ENCODE measurements at regions not wholly inside any gene's neighbourhood (a gene's known extent, or its start where the extent isn't known, plus 50 kb on each side); places are given as distances from the start of the nearest gene placed in this dataset.

DNA sequence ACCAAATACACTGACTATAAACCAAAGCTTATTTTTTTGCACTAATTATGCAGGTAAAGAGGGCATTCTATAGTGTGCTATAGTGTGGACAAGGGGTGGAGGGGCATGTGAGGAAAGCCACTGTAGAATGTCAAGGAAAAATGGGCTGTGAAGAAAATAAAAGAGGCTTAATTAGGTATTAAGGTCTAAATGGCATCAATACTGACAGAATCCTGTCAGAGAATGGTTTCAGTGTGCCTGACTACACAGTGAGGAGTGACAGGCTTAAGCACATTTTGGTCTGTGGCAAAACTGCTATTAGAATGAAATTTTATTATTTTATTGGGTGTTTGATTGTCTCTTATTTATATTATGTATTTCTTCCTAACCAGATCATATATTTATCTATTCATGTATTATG, 787.6 kb upstream of the CELF4 start:
- no peak overlapping the region for H2AK5ac ChIP-seq (ENCODE audit: low read depth, low read length)
- H3K9ac ChIP-seq (replicated peaks in 1 of 4; ENCODE audit: extremely low read depth in 1 of 4, low read depth in 3 of 4, low read length in 3 of 4), result no peak overlapping the region
- no peak overlapping the region for H2BK20ac ChIP-seq (ENCODE audit: low read length)
- no peak overlapping the region for H3K23ac ChIP-seq (ENCODE audit: insufficient read length)
- no peak overlapping the region for H3K18ac ChIP-seq (ENCODE audit: extremely low read depth, low read length)
- H2BK5ac ChIP-seq (ENCODE audit: low read depth, low read length), result no peak overlapping the region
- H3K4me3 ChIP-seq (ENCODE audit: extremely low read depth in 1 of 4, insufficient read depth in 2 of 4, low read depth in 3 of 4, low read length in 4 of 4), result no peak overlapping the region
- FAIRE-seq (no peak), DNase-seq (ENCODE audit: low read depth in 1 of 2, low spot score in 2 of 2) (no peak)
- H2BK12ac ChIP-seq (ENCODE audit: low read depth, low read length), result no peak overlapping the region
- no peak overlapping the region for H3K4me2 ChIP-seq (ENCODE audit: insufficient read depth in 1 of 2, low read depth in 2 of 2, low read length in 2 of 2)
- H3K79me1 ChIP-seq (ENCODE audit: low read depth, low read length), result no peaks in the 10 kb centered on the region
- no peaks in the 10 kb centered on the region for H3K4me1 ChIP-seq (replicated peaks in 1 of 4; ENCODE audit: control insufficient read depth in 3 of 4, insufficient read depth in 4 of 4, low read length in 3 of 4)
- H3K9me3 ChIP-seq (ENCODE audit: insufficient read depth in 2 of 2, low read depth in 1 of 2, low read length in 1 of 2), result no peaks in the 10 kb centered on the region
- ChIA-PET CTCF (ENCODE audit: partially characterized antibody) (no interaction called here), POLR2A (ENCODE audit: partially characterized antibody) (no interaction called here)
- H4K8ac ChIP-seq (ENCODE audit: extremely low read depth, insufficient read depth, low read length), result no peak overlapping the region
- no peak overlapping the region for H4K5ac ChIP-seq (ENCODE audit: insufficient read length, low read depth, low read length)
- no peak overlapping the region for H3K27ac ChIP-seq (ENCODE audit: low read depth, low read length)
- no peaks in the 10 kb centered on the region for H3K23me2 ChIP-seq (ENCODE audit: low read depth, low read length)
- no peak overlapping the region for H3K14ac ChIP-seq (ENCODE audit: insufficient read length)
- H2BK15ac ChIP-seq (ENCODE audit: low read length), result no peak overlapping the region
- no peaks in the 10 kb centered on the region for H3K36me3 ChIP-seq (ENCODE audit: control insufficient read depth in 2 of 4, insufficient read depth in 4 of 4, low read length in 3 of 4)
- no peaks in the 10 kb centered on the region for H3K79me2 ChIP-seq (ENCODE audit: control insufficient read depth in 1 of 2, insufficient read depth in 2 of 2, low read length in 2 of 2)
- H4K91ac ChIP-seq (replicated peaks; ENCODE audit: insufficient read length, low read length), result no peak overlapping the region
- H2BK120ac ChIP-seq (replicated peaks; ENCODE audit: low read depth, low read length), result no peak overlapping the region
- TF ChIP-seq SP1 (IDR thresholded peaks at IDR 0.05; ENCODE audit: low read depth, low read length) (no peak), MAFK (IDR thresholded peaks at IDR 0.05; ENCODE audit: low read depth, low read length) (no peak), ZNF274 (IDR thresholded peaks at IDR 0.05; ENCODE audit: borderline replicate concordance, extremely low read depth, low read length) (no peak), TBP (IDR thresholded peaks at IDR 0.05; ENCODE audit: low read depth, low read length) (no peak), CHD1 (IDR thresholded peaks at IDR 0.05; ENCODE audit: low read depth, low read length) (no peak), GABPA (IDR thresholded peaks at IDR 0.05; ENCODE audit: borderline replicate concordance, insufficient read depth, low read length) (no peak), NANOG (IDR thresholded peaks at IDR 0.05; ENCODE audit: insufficient read depth, low read depth, low read length, poor library complexity, severe bottlenecking) (no peak), TAF1 (IDR thresholded peaks at IDR 0.05; ENCODE audit: low read depth, low read length) (no peak), TEAD4 (IDR thresholded peaks at IDR 0.05; ENCODE audit: low read depth, low read length) (no peak), USF2 (IDR thresholded peaks at IDR 0.05; ENCODE audit: low read length) (no peak), KDM4A (IDR thresholded peaks at IDR 0.05; ENCODE audit: low read depth, low read length, severe bottlenecking) (no peak), KDM1A (IDR thresholded peaks at IDR 0.05; ENCODE audit: borderline replicate concordance, low read length) (no peak), GTF2F1 (IDR thresholded peaks at IDR 0.05; ENCODE audit: borderline replicate concordance, low read depth, low read length) (no peak), HDAC2 (IDR thresholded peaks at IDR 0.05; ENCODE audit: borderline replicate concordance in 1 of 2, low read depth in 2 of 2, low read length in 2 of 2) (no peak)
- H4K20me1 ChIP-seq (replicated peaks in 1 of 2; ENCODE audit: control insufficient read depth in 1 of 2, insufficient read depth in 2 of 2, low read length in 2 of 2), result no peaks in the 10 kb centered on the region
- H3K4ac ChIP-seq (replicated peaks; ENCODE audit: insufficient read length, low read depth, low read length), result no peak overlapping the region
- H3K27me3 ChIP-seq (replicated peaks in 1 of 4; ENCODE audit: control insufficient read depth in 3 of 4, extremely low read depth in 1 of 4, insufficient read depth in 3 of 4, low read length in 3 of 4), result peaks cover 0 to 1% (median 0%) of the 10 kb centered on the region in 4 experiments; a peak in 1 of 7 replicates
- no peak overlapping the region for H2AFZ ChIP-seq (ENCODE audit: low read length)
- H3K56ac ChIP-seq (replicated peaks; ENCODE audit: insufficient read length, low read depth, low read length), result no peak overlapping the region

Measured in H1 (cell line).